ENCODE measurements at regions not wholly inside any gene's neighbourhood (a gene's known extent, or its start where the extent isn't known, plus 50 kb on each side); places are given as distances from the start of the nearest gene placed in this dataset.

GRCh38 chr2:121120991-121121390 lies 164.0 kb downstream of the TFCP2L1 start:
- no peak for TF ChIP-seq POLR2A (IDR thresholded peaks at IDR 0.05)
- TF ChIP-seq CTCF (IDR thresholded peaks at IDR 0.05), result no peak
- TF ChIP-seq EP300 (IDR thresholded peaks at IDR 0.05), result no peak
- Histone ChIP-seq H3K4me1 (ENCODE audit: insufficient read depth) (no peaks in the 10 kb centered on the region), H3K9me3 (no peaks in the 10 kb centered on the region), H3K36me3 (no peaks in the 10 kb centered on the region), H3K27me3 (no peaks in the 10 kb centered on the region), H3K27ac (no peak overlapping the region), H3K4me3 (no peak overlapping the region)
- 73 to 79% (median 75%) methylated on average over 8 of the region's 8 CpGs for WGBS, 3 donors
- DNase-seq, result no peak
- intact Hi-C loops (cut with DNase I), result no loop called here

- no peaks in the 10 kb centered on the region for H3K4me1 ChIP-seq (ENCODE audit: insufficient read depth)
- H3K36me3 ChIP-seq, result no peaks in the 10 kb centered on the region
- H3K27me3 ChIP-seq, result no peaks in the 10 kb centered on the region
- H3K27ac ChIP-seq, result no peak overlapping the region
- no peaks in the 10 kb centered on the region for H3K9me3 ChIP-seq
- TF ChIP-seq POLR2A (IDR thresholded peaks at IDR 0.05) (no peak), EP300 (IDR thresholded peaks at IDR 0.05) (no peak), CTCF (IDR thresholded peaks at IDR 0.05) (no peak)
- no peak overlapping the region for H3K4me3 ChIP-seq
- intact Hi-C loops (cut with DNase I), result no loop called here
- DNase-seq, result no peak
- WGBS, 3 donors, result 78 to 86% (median 79%) methylated on average over 7 of the region's 7 CpGs
Observed at GRCh38 chr2:121121661-121122060, 163.3 kb downstream of the TFCP2L1 start.

GRCh38 chr2:121123268-121123667 lies 161.7 kb downstream of the TFCP2L1 start:
- DNase-seq, result no peak
- Histone ChIP-seq H3K27me3 (no peaks in the 10 kb centered on the region), H3K4me3 (no peak overlapping the region), H3K36me3 (no peaks in the 10 kb centered on the region), H3K27ac (no peak overlapping the region), H3K4me1 (ENCODE audit: insufficient read depth) (no peaks in the 10 kb centered on the region), H3K9me3 (no peaks in the 10 kb centered on the region)
- WGBS, 3 donors, result 78 to 86% (median 81%) methylated on average over 10 of the region's 10 CpGs
- no peak for TF ChIP-seq POLR2A (IDR thresholded peaks at IDR 0.05)
- no peak for TF ChIP-seq EP300 (IDR thresholded peaks at IDR 0.05)
- TF ChIP-seq CTCF (IDR thresholded peaks at IDR 0.05), result no peak
- intact Hi-C loops (cut with DNase I), result no loop called here

- TF ChIP-seq CTCF (IDR thresholded peaks at IDR 0.05) (no peak), POLR2A (IDR thresholded peaks at IDR 0.05) (no peak), EP300 (IDR thresholded peaks at IDR 0.05) (no peak)
- Histone ChIP-seq H3K27ac (no peak overlapping the region), H3K9me3 (no peaks in the 10 kb centered on the region), H3K27me3 (no peaks in the 10 kb centered on the region), H3K4me1 (ENCODE audit: insufficient read depth) (no peaks in the 10 kb centered on the region), H3K4me3 (no peak overlapping the region), H3K36me3 (no peaks in the 10 kb centered on the region)
- intact Hi-C loops (cut with DNase I), result no loop called here
- no peak for DNase-seq
Observed at GRCh38 chr2:121124330-121124729, 160.7 kb downstream of the TFCP2L1 start.

- Histone ChIP-seq H3K9me3 (no peaks in the 10 kb centered on the region), H3K4me1 (ENCODE audit: insufficient read depth) (no peaks in the 10 kb centered on the region), H3K4me3 (no peak overlapping the region), H3K27ac (no peak overlapping the region), H3K27me3 (no peaks in the 10 kb centered on the region), H3K36me3 (no peaks in the 10 kb centered on the region)
- no peak for TF ChIP-seq CTCF (IDR thresholded peaks at IDR 0.05)
- TF ChIP-seq EP300 (IDR thresholded peaks at IDR 0.05), result no peak
- no peak for TF ChIP-seq POLR2A (IDR thresholded peaks at IDR 0.05)
- intact Hi-C loops (cut with DNase I), result no loop called here
- no peak for DNase-seq
- WGBS, 3 donors, result 67 to 82% (median 69%) methylated on average over 1 of the region's 1 CpG
Observed at GRCh38 chr2:121125350-121125749, 159.7 kb downstream of the TFCP2L1 start.

All from ovary (tissue), 7 donors.